GM19467 (cell line): ENCODE measurements at regions not wholly inside any gene's neighbourhood (a gene's known extent, or its start where the extent isn't known, plus 50 kb on each side); places are given as distances from the start of the nearest gene placed in this dataset.

Experiments used
- ATAC-seq: cut with Tn5 transposase; IDR thresholded peaks from one replicate; pipeline ENCODE4 v1.9.1; 2021; ENCODE audit warnings: mild to moderate bottlenecking, moderate library complexity; ENCODE audit not compliant: unreplicated experiment

- ATAC-seq: no peak
Measured at GRCh38 chr11:42025121-42025803, 565.8 kb upstream of the LRRC4C start.

GRCh38 chr11:42034826-42035225, 575.4 kb upstream of the LRRC4C start:
- ATAC-seq: no peak

- no peak for ATAC-seq
Measured at GRCh38 chr11:42036201-42036600, 576.7 kb upstream of the LRRC4C start.

- ATAC-seq: no peak
Measured at GRCh38 chr11:42043312-42043711, 583.9 kb upstream of the LRRC4C start.

GRCh38 chr11:42047637-42048555, 588.4 kb upstream of the LRRC4C start:
- no peak for ATAC-seq

- no peak for ATAC-seq
Measured at GRCh38 chr11:42049186-42049585, 589.7 kb upstream of the LRRC4C start.

GRCh38 chr11:42049650-42050049, 590.2 kb upstream of the LRRC4C start:
- no peak for ATAC-seq

- no peak for ATAC-seq
Measured at GRCh38 chr11:42054351-42054900, 595.0 kb upstream of the LRRC4C start.

GRCh38 chr11:42055606-42056005, 596.2 kb upstream of the LRRC4C start:
- ATAC-seq: no peak

- ATAC-seq: no peak
Measured at GRCh38 chr11:42058794-42059193, 599.3 kb upstream of the LRRC4C start.

GRCh38 chr11:42065199-42065598, 605.7 kb upstream of the LRRC4C start:
- ATAC-seq: no peak

GRCh38 chr11:42066113-42066512, 606.7 kb upstream of the LRRC4C start:
- no peak for ATAC-seq

GRCh38 chr11:42074306-42074705, 614.9 kb upstream of the LRRC4C start:
- ATAC-seq: no peak

GRCh38 chr11:42075180-42075579, 615.7 kb upstream of the LRRC4C start:
- ATAC-seq: no peak

- ATAC-seq: no peak
Measured at GRCh38 chr11:42077794-42078193, 618.3 kb upstream of the LRRC4C start.

- ATAC-seq: no peak
Measured at GRCh38 chr11:42085736-42086135, 626.3 kb upstream of the LRRC4C start.

- no peak for ATAC-seq
Measured at GRCh38 chr11:42093541-42093940, 634.1 kb upstream of the LRRC4C start.

GRCh38 chr11:42098075-42098474, 638.6 kb upstream of the LRRC4C start:
- ATAC-seq: no peak

GRCh38 chr11:42112866-42113265, 653.4 kb upstream of the LRRC4C start:
- ATAC-seq: no peak

- no peak for ATAC-seq
Measured at GRCh38 chr11:42114927-42115326, 655.5 kb upstream of the LRRC4C start.

- ATAC-seq: no peak
Measured at GRCh38 chr11:42138454-42138853, 679.0 kb upstream of the LRRC4C start.

GRCh38 chr11:42145311-42145710, 685.9 kb upstream of the LRRC4C start:
- ATAC-seq: no peak
